Erythroblast (primary cell): ENCODE measurements at regions not wholly inside any gene's neighbourhood (a gene's known extent, or its start where the extent isn't known, plus 50 kb on each side); places are given as distances from the start of the nearest gene placed in this dataset.

Experiments used
- GATA1 ChIP-seq: IDR thresholded peaks from 2 replicates; pipeline ENCODE4 v1.6.1; 2011; ENCODE audit warnings: low read depth, mild to moderate bottlenecking, control low read depth, low read length, moderate library complexity
- POLR2A ChIP-seq: IDR thresholded peaks from 2 replicates; pipeline ENCODE4 v1.6.1; 2011; ENCODE audit warnings: mild to moderate bottlenecking, low read length

- no peak for TF ChIP-seq POLR2A
- no peak for TF ChIP-seq GATA1
These were observed 1311.3 kb upstream of the TMEFF2 start for GRCh38 chr2:193506035-193506434.
